Colonic mucosa (tissue), 4 donors: ENCODE measurements at regions not wholly inside any gene's neighbourhood (a gene's known extent, or its start where the extent isn't known, plus 50 kb on each side); places are given as distances from the start of the nearest gene placed in this dataset.
"Not testable (repeated sequence)": the region's sequence is repeated elsewhere in the genome, so short reads cannot be mapped to it uniquely, and the experiment has no call there.

Experiments used
- DNase-seq: peaks from one replicate; pipeline ENCODE4 v3.0.0-alpha.2; 2020
- H3K27ac ChIP-seq: fragments of 200-600 bp; one replicate; pipeline ENCODE4 v1.8.0; 2021
- H3K27me3 ChIP-seq: fragments of 200-600 bp; one replicate; pipeline ENCODE4 v1.8.0; 2021
- H3K36me3 ChIP-seq: fragments of 200-600 bp; one replicate; pipeline ENCODE4 v1.8.0; 2021
- H3K4me1 ChIP-seq: fragments of 200-600 bp; one replicate; pipeline ENCODE4 v1.8.0; 2021; ENCODE audit warnings: mild to moderate bottlenecking
- H3K4me3 ChIP-seq: fragments of 200-600 bp; one replicate; pipeline ENCODE4 v1.8.0; 2021
- H3K9ac ChIP-seq, 2 donors: one replicate each; pipeline ENCODE4 v1.7.0; 2013; ENCODE audit warnings: control low read depth in 2 of 2, low read depth in 2 of 2, low read length in 2 of 2
- H3K9me3 ChIP-seq: fragments of 200-600 bp; one replicate; pipeline ENCODE4 v1.8.0; 2021
- intact Hi-C: fragments of 100-400 bp; cut with DNase I; formaldehyde crosslinking; loops from one replicate; pipeline ENCODE4 v1.14.1; 2022
- TF ChIP-seq, protein P1 (sequence below): fragments of 200-600 bp; IDR thresholded peaks from one replicate; pipeline ENCODE4 v1.8.0; 2022; ENCODE audit warnings: antibody characterized with exemption, mild to moderate bottlenecking
- donor health status: healthy.
- donor health status: DM: no; HTN: no; CAD: no.
- donor health status: DM: no; HTN: no; CAD: no.

DNA sequence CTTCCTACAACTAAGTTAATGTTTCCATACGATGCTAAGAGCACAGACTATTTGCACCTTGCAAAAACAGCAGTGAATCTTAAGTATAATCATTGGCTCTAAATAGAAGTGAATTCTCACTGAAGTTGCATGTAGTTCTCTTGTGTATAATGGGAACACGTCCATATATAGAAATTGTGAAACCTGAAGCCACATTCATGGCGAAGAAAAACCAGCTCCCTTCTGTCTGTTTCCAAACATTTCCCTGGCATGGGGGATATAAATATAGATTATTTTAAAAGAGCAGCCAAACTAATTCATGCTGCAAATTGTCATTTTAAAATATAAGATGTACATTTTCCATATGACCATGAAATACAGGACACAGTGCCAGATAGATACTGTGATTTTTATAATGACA lies 71.1 kb downstream of the TRAM1L1 start:
- DNase-seq = no peak
- Histone ChIP-seq H3K36me3 (no peaks in the 10 kb centered on the region), H3K4me3 (no peak overlapping the region), H3K9me3 (no peaks in the 10 kb centered on the region), H3K27ac (no peak overlapping the region), H3K9ac (no peak overlapping the region), H3K4me1 (no peaks in the 10 kb centered on the region), H3K27me3 (no peaks in the 10 kb centered on the region)
- TF ChIP-seq, protein P1, sequence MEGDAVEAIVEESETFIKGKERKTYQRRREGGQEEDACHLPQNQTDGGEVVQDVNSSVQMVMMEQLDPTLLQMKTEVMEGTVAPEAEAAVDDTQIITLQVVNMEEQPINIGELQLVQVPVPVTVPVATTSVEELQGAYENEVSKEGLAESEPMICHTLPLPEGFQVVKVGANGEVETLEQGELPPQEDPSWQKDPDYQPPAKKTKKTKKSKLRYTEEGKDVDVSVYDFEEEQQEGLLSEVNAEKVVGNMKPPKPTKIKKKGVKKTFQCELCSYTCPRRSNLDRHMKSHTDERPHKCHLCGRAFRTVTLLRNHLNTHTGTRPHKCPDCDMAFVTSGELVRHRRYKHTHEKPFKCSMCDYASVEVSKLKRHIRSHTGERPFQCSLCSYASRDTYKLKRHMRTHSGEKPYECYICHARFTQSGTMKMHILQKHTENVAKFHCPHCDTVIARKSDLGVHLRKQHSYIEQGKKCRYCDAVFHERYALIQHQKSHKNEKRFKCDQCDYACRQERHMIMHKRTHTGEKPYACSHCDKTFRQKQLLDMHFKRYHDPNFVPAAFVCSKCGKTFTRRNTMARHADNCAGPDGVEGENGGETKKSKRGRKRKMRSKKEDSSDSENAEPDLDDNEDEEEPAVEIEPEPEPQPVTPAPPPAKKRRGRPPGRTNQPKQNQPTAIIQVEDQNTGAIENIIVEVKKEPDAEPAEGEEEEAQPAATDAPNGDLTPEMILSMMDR = no peak
- intact Hi-C loops = no loop called here

DNA sequence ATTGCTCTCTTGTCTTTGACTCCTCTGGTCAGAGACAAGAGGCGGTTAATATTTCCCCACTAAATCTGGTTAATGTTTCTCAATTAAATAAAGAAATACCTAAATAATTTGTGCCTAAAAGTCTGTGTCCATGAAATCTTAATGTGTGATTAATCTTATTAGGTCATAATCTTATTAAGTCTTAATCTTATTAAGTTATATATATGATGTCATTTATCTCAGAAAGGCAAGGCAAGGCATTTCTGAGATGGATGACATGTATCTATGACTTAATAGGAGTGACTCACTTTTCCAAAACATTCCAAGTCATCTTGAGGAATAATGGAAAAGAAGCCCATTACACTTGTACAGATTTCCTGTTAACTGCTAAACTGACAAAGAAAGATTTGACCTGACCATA lies 74.7 kb downstream of the TRAM1L1 start:
- TF ChIP-seq, protein P1 = no peak
- H3K9me3 ChIP-seq = no peaks in the 10 kb centered on the region
- H3K27ac ChIP-seq = no peak overlapping the region
- no peaks in the 10 kb centered on the region for H3K36me3 ChIP-seq
- intact Hi-C loops = no loop called here
- no peak overlapping the region for H3K4me3 ChIP-seq
- no peaks in the 10 kb centered on the region for H3K4me1 ChIP-seq
- no peak overlapping the region for H3K9ac ChIP-seq
- no peaks in the 10 kb centered on the region for H3K27me3 ChIP-seq
- DNase-seq = no peak

GRCh38 chr4:117001077-117001476 lies 84.3 kb downstream of the TRAM1L1 start:
- intact Hi-C loops = no loop called here
- H3K9me3 ChIP-seq = no peaks in the 10 kb centered on the region
- no peaks in the 10 kb centered on the region for H3K36me3 ChIP-seq
- H3K27ac ChIP-seq = no peak overlapping the region
- DNase-seq = no peak
- TF ChIP-seq, protein P1 = no peak
- no peaks in the 10 kb centered on the region for H3K27me3 ChIP-seq
- H3K4me1 ChIP-seq = no peaks in the 10 kb centered on the region
- H3K9ac ChIP-seq = no peak overlapping the region
- H3K4me3 ChIP-seq = no peak overlapping the region

GRCh38 chr4:116982656-116983055 lies 102.7 kb downstream of the TRAM1L1 start:
- no peaks in the 10 kb centered on the region for H3K36me3 ChIP-seq
- H3K27ac ChIP-seq = no peak overlapping the region
- DNase-seq = no peak
- TF ChIP-seq, protein P1 = no peak
- no peaks in the 10 kb centered on the region for H3K4me1 ChIP-seq
- H3K9me3 ChIP-seq = no peaks in the 10 kb centered on the region
- no peak overlapping the region for H3K4me3 ChIP-seq
- no peaks in the 10 kb centered on the region for H3K27me3 ChIP-seq
- H3K9ac ChIP-seq = no peak overlapping the region
- intact Hi-C loops = no loop called here

DNA sequence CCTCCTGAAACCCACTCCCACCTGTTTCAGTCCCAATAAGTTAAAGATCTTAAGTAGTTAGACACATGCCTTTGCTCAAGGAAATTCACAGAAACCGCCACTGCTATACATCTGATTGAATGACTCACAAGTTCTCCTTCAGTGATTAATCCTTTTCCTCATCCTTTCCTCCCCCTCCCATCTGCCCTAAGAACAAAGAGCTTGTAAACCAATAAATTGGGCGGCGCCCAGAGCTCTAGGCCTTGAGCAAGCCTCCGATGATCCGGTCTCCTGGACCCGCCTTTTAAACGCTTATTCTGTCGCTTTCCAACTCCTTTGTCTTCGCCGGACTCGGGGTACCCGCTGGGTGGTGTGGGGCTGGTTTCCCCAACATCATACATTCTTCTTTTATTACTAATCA lies 104.9 kb downstream of the TRAM1L1 start:
- H3K9me3 ChIP-seq, H3K27ac ChIP-seq, intact Hi-C loops, H3K4me1 ChIP-seq, H3K4me3 ChIP-seq, H3K27me3 ChIP-seq, H3K9ac ChIP-seq, H3K36me3 ChIP-seq: not testable (repeated sequence)
- peak; percentile 74 for DNase-seq

- intact Hi-C loops = no loop called here
- no peak overlapping the region for H3K27ac ChIP-seq
- no peak overlapping the region for H3K9ac ChIP-seq
- no peak for DNase-seq
- TF ChIP-seq, protein P1 = no peak
- H3K27me3 ChIP-seq = no peaks in the 10 kb centered on the region
- no peak overlapping the region for H3K4me3 ChIP-seq
- no peaks in the 10 kb centered on the region for H3K4me1 ChIP-seq
- H3K9me3 ChIP-seq = no peaks in the 10 kb centered on the region
- H3K36me3 ChIP-seq = no peaks in the 10 kb centered on the region
Observed at GRCh38 chr4:116959045-116959444, 126.3 kb downstream of the TRAM1L1 start.
